NCI-H2107 treated with DMSO at 0.1 percent for 48 hours (cell line): ENCODE measurements at regions not wholly inside any gene's neighbourhood (a gene's known extent, or its start where the extent isn't known, plus 50 kb on each side); places are given as distances from the start of the nearest gene placed in this dataset.
"Not testable (repeated sequence)": the region's sequence is repeated elsewhere in the genome, so short reads cannot be mapped to it uniquely, and the experiment has no call there.

Experiments
- DNase-seq: peaks from one replicate; lab custom pipeline; 2025; ENCODE audit not compliant: unreplicated experiment; lab: John Stamatoyannopoulos, UW

DNA sequence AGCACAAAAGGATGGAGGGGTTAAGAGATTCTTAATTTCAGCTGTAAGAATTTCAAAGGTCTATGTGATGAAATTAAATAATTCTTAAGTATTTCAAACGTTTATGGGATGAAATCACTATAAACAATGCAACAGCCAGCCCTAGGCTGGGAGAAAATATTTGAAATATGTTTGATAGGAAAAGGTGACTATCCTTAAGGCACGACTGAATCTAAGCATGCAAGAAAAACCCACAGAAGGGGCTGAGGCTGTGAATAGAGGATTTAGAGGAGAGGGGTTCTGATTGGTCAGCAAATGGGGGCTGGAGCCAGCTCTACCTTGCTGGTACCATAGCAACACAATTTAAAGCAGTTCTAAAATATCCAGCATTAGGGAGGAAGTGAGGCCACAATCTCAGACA is 220.8 kb upstream of the ATP10A start:
- no peak for DNase-seq

DNA sequence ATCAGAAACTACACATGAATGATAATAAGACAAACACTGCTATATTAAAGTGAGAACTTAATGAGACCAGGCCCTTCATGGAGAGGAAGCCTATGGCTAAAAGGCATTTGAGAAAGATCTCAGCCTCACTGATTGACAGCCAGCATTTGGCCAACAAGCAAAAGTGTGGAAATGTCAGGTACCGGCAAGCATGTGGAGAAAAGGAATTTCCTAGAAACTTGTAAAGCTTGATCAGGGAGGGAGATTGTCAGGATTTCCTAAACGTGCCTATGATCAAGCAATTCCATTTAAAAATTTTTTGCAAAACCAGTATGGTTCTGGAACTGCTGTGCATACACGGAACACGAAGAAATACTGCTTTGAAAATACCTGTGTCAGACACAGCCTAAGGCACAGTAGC is 220.3 kb upstream of the ATP10A start:
- DNase-seq: no peak

DNA sequence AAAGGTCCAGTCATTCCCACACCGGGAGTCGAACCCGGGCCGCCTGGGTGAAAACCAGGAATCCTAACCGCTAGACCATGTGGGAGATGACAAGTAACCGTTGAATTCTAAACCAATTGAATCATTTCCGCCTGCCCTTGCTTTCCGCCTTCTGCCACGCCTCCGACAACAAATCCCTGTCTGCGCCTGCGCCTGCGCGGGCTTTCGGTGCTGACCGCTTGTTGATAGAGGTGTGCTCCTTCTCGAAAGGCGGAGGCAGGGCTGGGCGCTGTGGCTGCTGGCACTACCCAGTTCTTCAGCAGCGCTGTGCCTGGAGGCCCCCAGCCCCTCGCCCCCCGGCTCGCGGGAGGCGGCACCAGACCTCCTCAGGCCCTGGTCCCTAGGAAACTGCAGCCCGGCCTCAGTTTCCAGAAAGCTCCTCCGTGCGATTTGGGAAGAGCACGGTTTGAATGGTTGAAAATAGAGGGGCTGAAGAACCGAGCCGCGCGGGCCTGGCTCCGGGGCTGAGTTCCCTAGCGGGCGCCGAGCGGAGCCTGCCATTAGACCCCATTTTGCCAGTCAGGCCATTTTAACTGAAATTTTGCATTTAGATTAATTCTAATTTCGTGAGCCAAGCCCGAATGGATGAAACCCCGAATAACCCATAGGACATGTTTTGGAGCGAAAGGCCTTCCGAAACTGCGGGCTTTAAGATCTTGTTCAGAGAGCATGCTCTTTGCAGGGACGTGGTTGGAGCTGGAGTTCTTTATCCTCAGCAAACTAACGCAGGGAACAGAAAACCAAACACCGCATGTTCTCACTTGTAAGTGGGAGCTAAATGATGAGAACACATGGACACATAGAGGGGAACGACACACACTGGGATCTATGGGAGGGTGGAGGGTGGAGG is 219.3 kb upstream of the ATP10A start:
- DNase-seq: peak; percentile 74

DNA sequence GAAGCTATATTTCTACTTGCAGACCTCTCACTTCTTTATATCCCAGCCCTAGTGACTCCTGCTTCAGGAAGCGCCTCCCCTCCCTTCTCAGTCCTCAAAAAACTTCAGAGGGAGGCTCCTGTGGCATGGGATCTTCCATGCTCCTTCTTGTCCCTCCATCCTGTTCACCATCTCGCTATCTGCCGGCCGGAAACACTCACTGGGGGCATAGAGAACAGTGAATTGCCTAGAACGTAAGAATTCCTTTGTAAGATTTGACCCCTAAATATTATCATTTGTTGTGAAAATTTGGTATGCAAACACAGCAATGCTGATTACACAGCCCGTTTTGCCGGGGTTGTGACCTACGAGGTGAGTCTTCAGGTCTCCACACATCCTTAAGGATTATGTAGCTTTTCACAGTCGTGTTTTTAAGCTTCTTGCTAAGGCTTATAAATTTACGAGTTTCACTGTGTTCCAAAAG is 218.7 kb upstream of the ATP10A start:
- DNase-seq: no peak

DNA sequence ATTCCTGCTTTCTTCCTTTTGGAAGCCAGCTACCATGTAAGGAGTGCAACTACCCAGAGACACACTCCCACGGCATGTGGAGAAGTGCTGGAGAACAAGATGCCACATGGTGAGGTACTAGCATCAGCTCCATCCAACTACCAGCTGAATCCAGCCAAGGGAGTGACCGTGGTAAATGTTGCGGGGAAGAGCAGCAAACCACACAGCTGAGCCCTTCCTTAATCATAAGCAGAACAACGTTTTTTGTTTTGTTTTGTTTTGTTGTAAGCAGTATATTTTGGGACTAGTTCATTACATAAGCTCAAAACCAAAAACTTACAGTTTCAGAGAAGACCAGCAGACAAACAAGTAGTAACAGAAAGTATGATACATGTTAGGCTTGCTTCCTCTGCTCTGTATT is 212.6 kb upstream of the ATP10A start:
- no peak for DNase-seq

DNA sequence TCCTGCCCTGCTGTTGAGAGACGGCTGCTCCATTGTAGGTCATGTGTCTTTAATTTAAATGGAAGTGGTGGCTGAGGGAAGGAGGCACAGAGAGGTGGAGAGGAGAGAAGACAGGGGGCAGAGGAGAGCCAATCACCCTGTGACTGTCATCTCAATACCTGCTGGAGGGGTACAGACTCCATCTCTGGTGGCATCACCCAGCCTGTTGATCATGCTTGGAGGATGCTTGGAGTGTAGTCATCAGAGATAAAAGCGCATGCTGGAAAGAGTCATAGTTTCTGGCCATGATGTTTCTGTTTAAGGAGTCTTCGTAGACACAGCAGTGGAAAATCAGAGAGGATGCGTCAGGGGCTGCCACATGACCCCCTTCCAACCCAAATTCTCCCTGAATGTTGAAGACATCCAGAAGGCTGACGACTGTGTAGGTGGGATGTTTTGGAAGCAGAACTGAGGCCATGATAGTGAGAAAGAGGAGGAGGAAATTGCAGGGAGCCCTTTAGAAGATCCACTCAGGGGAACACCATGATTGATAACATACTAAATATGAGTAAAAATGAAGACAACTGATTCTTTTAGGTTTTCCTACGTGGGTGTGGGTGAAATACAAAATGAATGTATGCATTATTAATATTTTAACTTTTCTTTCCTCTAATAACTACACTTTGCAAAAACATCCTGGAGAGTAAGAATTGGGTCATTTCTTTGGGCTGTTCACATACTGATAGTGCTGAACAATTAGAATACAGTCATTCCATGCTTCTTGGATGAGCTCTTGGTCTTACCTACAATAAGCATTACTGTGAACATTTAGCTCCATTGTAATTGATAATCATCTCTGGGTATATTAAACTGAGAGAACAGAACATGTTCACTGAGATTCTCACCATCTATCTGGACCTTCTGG is 210.6 kb upstream of the ATP10A start:
- DNase-seq: no peak

DNA sequence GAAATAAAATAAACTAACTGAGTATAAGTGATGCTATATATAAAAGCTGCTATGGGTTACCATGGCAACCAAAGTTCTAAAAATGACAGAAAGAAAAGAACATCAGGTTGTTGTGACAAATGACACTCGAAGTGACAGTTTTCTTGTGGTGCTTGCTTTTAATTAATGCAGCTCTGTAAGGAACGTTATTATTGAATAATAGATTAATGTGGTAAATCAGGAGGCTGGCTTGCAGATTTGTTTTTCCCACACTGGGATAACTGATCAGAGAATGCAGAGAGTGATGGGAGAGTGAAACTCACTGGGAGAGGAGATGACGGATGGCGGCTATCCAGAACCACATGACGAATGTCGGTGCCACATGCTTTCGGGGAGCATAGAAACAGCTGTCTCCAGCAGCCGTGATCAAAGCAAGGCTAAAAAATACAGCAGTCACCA is 207.0 kb upstream of the ATP10A start:
- no peak for DNase-seq

DNA sequence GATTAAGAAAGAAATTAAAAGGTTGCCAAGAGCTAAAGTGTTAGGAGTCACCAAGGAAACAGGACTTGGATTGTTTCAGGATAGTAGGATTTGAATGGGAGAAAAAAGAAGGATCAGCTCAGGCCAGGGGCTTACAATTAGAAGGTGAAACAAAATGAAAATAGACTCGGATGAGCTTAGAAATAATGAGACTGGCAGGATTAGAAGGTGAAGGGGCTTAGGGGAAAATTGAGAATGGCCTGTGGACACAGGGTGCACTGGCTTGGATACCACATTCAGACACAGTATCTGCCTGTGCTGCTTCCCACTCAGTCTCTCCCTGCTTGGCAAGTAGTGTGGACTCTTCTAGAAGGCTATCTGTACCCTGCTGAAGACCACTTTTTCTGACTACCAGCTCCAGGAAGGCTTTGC is 206.1 kb upstream of the ATP10A start:
- DNase-seq: no peak

DNA sequence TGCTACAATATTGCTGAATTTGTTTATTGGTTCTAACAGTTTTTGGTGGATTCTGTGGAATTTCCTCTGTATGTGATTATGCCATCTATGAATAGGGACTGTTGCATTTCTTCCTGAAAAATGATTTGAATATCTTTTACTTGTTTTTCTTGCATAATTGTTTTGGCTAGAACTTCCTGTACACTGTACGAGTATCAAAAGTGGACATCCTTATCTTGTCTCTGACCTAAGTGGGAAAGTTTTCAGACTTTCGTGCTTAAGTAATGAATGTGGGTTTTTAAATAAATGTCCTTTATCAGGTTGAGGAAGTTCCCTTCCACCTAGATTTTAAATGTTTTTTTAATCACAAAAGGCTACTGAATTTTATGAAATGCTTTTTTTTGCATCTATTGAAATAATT is 203.8 kb upstream of the ATP10A start:
- no peak for DNase-seq

DNA sequence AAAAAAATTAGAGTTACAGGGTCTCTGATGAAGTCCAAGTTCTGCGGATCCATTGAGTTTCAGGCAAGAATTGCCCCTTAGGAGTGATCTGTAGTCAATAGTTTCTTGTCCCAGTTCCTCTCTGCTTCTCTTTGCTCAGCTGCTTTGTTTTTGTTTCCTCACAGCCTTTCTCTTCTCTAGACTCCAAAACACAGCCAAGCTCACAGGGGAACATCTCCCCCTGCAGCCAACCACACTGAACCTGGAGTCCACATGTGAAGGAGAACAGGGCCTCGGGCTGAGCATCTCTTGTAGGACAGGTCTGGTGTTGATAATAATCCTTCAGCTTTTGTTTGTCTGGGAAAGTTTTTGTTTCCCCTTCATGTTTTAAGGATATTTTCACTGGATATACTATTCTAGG is 202.6 kb upstream of the ATP10A start:
- DNase-seq: no peak

DNA sequence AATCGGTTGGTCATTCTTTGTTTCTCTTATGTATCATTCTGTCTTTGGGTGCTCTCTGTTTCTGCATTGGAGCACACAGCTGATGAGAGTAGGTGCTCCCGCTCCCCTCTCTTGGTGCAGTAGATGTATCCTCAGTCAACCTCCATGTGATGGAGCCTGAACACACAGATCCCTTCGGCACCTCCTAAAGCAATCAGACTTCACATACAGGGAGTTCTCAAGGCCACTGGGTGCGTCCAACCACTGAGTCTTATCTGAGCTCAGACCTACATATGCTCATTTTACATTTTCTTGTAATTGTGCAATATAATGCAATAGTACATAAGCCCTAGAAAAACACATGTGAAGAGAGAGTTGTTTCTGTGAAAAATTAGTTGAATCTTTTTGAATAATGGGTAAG is 198.1 kb upstream of the ATP10A start:
- no peak for DNase-seq

DNA sequence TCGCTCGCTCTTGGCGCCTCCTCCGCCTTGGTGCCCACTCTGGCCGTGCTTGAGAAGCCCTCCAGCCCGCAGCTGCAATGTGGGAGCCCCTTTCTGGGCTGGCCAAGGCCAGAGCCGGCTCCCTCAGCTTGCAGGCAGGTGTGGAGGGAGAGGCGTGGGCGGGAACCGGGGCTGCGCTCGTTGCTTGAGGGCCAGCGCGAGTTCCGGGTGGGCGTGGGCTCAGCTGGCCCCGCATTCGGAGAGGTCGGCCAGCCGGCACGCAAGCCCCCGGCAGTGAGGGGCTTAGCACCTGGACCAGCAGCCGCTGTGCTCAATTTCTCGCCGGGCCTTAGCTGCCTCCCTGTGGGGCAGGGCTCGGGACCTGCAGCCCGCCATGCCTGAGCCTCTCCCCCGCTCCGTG is 193.6 kb upstream of the ATP10A start:
- DNase-seq: not testable (repeated sequence)

DNA sequence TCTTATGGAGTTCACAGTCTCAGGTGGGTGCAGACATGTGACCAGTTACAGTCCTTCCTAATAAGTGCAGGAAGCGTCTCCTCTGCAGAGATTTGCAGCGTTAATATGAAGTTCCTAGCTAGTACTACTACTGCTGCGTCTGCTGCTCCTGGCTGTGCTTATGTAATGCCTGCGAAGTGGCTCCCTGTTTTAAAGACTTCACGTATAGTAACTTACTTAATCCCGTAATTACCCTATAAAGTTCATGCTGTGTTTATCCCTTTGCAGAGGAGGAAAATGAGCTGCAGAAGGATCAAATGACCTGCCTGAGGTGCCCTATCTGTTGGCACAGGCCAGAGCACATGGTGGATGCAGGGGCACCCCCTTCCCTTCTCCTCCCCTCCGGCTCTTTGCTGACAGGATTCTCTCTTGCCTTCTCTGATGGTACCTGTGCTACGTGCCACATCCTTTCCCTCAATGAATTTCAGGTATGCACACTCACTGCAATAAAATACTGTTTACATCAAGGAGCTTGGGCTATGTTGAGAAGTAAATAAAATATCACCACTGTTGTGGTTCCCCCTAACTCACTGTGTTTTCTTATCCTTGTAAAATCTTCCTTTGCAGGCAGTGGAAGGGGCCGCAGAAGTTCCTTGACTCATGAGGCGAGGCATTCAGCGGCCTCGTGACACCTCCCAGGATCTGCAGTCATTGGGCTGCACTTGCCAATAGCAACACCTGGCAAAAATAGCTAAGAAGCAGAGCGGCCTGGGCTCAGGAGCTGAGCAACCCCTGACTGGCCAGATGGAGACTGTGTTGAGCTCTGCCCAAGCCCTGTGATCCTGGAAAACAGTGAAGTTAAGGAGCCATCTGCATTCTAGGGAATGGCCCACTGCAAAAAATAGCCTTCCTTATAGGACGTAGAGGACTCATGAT is 188.9 kb upstream of the ATP10A start:
- no peak for DNase-seq

DNA sequence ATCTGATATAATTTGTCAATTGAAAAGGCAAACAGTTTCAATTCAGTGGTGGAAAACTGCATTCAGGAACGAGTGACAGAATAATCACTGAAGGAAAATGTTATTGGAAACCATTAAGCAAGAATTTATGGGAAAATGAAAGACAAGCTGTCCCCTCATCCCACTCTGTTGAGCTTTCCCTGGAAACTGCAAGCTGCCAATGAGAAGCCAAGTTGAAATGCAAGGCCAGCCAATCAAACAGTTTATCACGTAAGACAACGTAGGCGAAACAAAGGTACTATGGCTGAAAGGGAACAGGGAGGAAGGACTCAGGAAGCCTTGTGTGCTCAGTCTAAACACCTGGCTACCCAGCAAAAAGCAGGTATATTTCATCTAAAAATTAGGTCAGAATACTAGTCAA is 187.9 kb upstream of the ATP10A start:
- DNase-seq: no peak

DNA sequence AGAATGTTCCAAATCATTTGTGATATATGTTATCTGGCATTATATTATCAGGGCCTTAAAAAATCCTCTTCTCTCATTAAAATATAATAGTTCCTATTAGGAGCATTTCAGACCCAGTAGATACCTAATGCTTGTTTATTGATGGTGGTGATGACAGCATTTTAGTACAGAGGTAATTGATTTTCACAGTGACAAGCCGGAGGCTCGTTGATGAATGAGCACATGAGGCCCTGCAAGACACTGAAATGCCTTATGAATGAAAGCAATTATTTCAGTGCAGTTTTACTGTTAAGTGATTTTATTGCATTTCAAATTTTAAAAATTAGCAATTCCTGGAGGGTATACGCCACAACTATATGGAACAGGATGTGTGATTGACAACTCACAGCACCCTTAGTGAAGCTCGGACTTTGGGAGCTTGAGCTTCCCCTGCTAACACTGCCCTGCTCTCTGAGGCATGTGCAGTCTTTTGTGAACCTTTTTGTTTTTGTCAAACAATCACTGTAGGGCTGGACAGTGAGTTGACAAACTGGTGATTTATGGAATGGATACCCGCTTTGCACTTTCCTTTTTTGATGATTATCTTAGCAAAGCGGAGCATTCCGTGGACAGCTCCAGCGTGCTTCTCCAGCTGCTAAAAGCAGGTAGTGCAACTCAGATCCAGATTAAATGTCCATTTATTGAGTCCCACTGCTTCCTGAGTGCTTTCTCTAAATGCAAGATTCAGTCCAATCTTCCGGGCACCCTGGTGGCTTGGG is 187.0 kb upstream of the ATP10A start:
- DNase-seq: no peak

DNA sequence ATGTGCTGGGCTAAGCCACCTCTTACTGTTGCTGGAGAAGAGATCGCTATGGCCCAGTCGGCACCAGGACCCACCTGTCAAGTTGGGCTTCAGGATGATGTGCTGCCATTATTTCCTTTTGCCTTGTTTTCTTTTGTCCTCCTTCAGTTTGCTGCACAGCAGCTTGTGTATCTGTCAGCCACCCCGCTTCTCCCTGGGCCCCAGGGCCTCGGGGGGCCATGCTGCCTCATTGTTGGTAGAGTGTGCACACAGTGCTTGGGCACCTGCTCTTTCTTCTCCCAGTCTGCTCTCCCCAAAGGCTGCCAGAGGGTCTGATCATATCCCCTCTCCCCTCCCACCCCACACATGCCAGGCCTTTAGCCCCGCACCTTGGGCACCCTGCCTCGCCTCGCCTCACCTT is 185.5 kb upstream of the ATP10A start:
- DNase-seq: no peak

DNA sequence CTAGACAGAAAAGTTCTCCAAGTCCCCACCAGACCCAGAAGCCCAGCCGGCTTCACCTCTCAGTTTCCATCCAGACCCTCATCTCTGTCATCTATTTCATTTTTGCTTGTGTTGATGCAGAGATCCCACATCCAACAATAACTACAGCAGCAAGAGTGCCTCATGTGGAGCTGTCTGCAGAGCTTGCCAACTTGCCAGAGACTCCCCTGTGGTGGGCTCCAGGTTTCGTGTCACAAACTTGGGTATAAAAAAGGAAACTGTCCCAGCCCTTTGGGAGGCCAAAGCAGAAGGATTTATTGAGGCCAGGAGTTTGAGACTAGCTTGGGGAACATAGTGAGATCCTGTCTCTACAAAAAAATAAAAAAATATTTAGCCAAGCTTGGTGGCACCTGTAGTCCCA is 182.4 kb upstream of the ATP10A start:
- no peak for DNase-seq

DNA sequence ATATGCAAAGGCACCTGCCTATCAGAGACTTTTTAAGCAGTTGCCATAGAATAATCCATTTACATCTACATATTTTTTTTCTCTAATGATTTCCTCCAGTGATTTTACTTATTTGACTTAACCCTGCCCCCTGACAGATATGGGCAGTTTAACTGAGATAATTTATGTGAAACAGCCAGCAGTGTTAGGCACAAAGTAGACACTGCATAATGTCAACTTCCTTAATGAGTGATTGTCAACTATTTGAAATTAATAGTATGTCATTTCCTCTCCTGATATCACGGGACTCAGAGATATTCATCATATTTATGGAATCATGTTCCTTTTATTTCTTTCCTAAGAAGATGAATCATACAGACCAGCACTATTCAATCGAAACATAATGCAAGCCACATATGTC is 179.9 kb upstream of the ATP10A start:
- no peak for DNase-seq

DNA sequence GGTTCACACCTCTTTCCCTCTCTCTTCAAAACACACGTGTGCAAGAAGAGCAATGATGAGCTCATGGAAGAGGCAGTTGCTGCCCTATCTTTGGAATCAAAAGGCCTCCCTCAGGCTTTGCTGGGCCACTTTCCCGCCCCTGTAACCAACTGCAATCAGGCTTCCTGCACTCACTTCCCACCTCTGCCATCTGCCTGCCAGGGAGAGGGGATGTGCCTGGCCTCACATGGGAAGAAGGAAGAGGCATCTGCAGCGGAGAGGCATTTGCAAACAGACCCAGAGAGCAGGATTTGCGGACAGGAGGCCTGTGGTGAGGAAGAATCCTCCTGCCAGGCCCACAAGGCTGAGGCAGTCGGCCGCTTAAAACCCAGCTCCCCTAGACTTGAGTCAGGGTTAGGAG is 175.6 kb upstream of the ATP10A start:
- no peak for DNase-seq

DNA sequence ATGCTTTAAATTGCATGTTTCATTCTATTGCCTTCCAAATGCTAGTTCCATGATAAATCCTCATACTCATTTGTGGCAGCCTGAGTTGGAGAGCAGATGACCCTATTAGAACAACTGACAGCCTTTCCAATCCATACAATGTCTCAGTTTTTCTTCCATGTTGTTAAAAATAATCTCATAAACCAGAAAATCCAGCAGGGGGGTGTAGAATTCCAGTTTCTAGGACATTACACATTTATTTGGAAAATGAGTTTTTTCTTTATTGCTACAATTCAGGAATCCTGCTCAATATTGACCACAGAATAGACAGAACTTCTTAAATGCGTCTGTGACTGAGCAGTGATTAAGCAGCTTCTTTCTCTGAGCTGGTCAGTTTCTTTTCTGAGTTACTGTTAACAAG is 174.2 kb upstream of the ATP10A start:
- DNase-seq: no peak
